Stimulated activated CD8-positive, alpha-beta memory T cell treated with anti-CD3 and anti-CD28 coated beads, Interleukin-7, amount 100 ng/mL, for 4 hours (primary cell): ENCODE measurements at regions not wholly inside any gene's neighbourhood (a gene's known extent, or its start where the extent isn't known, plus 50 kb on each side); places are given as distances from the start of the nearest gene placed in this dataset.
"Not testable (repeated sequence)": the region's sequence is repeated elsewhere in the genome, so short reads cannot be mapped to it uniquely, and the experiment has no call there.

Experiments
- DNase-seq, 2 donors: peaks; one replicate each; pipeline ENCODE4 v3.0.0-alpha.2; 2020; ENCODE audit warnings: low read depth in 2 of 2

DNA sequence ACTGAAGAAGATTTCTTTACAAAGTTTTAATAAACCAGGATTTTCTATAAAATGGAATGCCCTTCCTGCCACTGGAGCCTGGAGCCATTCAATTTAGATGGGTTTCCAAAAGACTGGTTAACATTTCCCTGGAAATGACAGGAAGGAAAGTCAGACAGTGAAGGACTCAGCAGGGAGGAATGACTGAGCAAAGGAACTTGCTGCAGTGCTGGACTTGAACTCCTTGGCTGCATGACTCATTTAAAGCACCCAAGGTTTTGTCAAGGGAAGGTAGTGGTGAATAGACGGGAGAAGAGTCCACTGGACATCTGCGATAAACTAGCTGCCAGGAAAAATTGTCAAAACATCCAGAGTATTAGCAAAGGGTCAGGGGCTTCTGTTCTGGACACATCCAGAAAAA, 163.8 kb upstream of the SLC28A3 start:
- no peak for DNase-seq

DNA sequence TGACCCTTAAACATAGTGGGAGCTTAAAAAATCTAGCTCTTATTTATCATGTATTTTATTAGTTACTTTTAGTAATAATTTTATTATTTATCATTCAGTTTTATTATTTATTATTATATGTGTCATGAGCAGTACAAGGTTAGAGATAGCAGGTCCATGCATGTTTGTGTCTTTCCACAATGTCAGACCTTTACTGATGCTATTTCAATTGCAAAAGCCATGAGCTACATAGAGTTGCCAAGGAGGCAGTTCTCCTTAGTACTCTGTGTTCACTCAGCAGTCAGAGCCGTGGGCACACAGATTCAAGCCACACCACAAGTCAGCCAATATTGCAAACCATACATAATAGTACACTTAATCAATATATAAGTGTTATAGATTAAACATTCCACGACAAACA, 157.9 kb upstream of the NTRK2 start:
- no peak for DNase-seq

DNA sequence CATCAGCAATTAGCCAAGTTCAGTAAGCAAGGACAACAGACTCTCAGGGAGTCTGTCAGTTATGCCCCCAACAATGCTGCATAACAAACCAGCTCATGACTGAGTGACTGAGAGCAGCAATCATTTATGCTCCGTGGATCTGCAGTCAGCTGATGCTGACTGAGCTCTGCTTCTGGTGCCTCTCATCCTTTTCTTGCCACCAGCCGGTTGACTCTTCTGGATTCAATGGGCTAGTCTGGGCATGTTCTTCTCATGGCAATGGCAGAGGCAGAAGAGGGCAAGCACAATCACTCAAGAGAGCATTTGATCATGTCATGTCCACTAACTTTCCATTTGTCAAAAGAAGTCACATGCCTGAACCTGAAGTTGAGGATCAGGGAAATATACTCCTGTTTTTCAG, 157.0 kb upstream of the NTRK2 start:
- no peak for DNase-seq

DNA sequence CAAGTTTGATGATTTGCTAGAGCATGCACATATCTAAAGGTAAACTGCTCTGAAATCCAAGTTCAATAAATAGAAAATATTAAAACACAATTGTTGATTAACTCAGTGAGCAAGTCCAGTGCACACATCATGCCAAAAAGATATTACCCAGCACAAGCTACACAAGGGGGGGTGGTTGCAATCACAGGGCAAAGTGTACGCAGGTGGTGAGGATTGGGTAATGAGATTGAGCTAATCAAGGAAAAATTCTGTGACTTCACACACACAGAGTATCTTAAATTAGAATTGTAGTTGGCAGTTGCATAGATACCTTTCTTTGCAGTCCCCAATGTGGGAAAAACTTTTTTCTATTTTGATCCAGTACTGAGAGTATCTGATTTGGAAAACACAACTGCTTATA, 156.1 kb upstream of the NTRK2 start:
- DNase-seq = no peak

DNA sequence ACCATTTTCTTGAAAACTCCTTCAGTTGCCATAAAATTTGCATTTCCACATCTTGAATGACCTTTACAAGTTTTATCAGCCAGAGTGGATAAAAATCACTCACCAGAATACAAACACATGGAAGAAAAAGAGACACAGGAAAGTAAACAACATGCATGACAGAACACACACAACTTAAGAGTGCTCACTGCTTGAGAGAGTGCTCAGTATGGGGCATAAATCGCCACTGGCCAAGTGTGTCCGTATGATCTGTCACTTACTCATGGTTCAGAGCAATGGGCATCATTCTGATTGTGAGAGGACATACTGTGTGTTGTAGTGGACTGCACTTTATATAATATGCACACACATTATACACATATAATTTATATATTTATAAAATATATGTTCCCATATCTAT, 155.6 kb upstream of the NTRK2 start:
- no peak for DNase-seq

DNA sequence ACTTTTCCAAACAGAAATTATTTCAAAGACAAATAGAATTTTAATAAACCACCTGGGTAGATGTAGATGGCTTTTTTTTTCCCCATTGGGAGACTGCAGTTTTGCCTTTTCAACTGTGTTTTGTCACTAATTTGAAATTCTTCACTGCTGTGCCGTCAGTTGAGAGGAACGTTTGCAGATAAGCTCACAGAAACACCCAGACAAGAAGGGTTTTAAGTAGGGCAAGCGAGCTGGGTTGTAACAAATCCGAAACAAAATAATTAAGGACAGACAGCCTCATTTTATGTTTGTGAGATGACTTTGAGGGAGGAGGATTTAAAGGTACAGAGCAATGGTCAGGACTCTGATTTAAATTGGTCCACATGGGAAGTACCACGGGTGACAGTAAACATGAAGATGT, 155.1 kb upstream of the NTRK2 start:
- DNase-seq = no peak

DNA sequence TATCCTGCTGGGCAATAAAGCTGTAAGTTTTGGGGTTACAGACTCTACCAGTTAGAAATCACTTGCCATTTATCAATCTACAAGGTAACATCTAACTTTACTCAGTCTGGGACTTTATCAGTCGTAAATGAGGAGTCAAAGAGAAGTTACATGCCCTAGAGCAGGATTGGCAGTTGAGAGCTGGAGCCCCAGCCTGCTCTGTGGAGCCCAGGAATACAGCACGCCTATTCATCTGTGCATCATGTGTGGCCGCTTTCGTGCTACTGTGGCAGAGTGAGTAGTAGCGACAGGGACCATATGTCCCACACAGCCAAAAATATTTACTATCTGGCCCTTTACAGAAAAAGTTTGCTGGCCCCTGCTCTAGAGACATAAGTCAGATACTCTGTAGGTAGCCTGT, 152.5 kb upstream of the NTRK2 start:
- no peak for DNase-seq

DNA sequence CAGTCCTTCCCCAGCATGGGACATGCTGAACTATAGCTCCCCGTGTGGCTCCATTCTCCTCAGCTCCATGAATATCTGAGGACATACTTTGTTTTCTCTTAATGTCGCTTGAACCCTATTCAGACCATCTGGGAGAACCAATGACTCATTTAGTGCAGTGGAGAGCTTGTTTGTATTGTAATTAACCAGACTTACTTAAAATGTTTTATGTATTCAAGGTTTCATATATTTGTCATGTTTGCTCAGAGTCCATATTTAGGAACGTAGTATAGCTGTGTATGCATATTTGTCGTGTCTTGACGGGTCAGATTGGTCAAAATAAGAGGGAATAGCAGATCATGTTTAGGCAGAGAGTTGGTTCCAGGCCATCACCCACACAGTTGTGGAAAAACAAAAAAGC, 150.1 kb upstream of the NTRK2 start:
- no peak for DNase-seq

DNA sequence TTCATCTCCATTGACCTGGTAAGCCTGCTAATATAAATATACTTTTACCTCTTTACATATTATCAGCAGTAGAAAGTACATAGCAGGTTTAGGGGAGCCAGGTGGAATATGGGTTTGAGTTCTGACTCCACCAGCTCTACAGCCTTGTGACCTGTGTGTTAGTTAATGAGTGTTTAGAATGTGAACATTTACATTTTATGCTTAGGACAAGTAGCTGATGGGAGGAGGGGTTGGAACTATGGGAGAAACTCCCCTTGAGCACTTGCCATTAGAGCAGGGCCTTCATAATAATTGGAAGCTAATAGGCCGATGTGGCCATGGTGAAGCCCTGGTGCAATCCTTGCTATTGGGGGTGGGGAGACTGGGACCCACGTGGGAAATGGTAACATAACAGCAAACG, 148.3 kb upstream of the NTRK2 start:
- DNase-seq = no peak

DNA sequence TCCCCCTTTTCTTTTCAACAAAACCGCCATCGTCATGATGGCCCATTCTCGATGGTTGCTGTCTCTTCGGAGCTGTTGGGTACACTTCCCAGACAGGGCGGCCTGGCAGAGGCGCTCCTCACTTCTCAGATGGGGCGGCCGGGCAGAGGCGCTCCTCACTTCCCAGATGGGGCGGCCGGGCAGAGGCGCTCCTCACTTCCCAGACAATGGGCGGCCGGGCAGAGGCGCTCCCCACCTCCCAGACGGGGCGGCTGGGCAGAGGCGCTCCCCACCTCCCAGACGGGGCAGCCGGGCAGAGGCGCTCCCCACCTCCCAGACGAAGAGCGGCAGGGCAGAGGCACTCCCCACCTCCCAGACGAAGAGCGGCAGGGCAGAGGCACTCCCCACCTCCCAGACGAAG, 143.3 kb upstream of the NTRK2 start:
- DNase-seq = not testable (repeated sequence)

DNA sequence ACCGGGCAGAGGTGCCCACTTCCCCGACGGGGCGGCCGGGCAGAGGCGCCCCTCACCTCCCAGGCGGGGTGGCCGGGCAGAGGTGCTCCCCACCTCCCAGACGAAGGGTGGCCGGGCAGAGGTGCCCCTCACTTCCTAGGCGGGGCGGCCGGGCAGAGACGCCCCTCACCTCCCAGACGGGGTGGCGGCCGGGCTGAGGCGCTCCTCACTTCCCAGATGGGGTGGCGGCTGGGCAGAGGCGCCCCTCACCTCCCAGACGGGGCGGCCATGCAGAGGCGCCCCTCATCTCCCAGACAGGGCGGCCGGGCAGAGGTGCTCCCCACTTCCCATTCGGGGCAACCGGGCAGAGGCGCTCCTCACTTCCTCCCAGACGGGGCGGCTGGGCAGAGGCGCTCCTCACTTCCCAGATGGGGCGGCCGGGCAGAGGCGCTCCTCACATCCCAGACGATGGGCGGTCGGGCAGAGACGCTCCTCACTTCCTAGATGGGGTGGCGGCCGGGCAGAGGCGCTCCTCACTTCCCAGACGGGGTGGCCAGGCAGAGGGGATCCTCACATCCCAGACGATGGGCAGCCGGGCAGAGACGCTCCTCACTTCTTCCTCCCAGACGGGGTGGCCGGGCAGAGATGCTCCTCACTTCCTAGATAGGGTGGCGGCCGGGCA, 142.3 kb upstream of the NTRK2 start:
- DNase-seq = not testable (repeated sequence)

DNA sequence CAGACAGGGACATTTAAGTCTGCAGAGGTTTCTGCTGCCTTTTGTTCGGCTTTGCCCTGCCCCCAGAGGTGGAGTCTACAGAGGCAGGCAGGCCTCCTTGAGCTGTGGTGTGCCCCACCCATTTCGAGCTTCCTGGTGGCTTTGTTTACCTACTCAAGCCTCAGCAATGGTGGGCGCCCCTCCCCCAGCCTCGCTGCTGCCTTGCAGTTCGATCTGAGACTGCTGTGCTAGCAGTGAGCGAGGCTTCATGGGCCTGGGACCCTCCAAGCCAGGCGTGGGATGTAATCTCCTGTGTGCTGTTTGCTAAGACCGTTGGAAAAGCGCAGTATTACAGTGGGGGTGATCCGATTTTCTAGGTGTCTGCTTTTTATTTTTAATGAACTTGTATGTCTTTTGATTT, 133.6 kb upstream of the NTRK2 start:
- not testable (repeated sequence) for DNase-seq

DNA sequence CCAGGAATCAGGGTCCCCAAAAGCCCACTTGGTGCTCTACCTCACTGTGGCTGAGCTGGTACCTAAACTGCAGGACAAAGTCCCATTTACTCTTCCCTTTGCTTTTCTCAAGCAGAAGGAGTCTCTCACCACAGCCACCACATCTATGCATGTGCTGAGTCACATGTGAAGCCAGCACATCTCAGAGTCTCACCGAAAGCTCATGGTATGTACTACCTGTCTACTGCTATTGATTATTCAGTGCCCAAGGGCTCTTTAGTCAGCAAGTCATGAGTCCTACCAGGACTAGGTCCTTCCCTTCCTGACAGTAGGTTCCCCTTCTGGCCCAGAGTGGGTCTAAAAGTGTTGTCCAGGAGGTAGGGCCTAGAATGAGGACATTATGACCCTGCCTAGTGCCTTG, 130.7 kb upstream of the NTRK2 start:
- no peak for DNase-seq

DNA sequence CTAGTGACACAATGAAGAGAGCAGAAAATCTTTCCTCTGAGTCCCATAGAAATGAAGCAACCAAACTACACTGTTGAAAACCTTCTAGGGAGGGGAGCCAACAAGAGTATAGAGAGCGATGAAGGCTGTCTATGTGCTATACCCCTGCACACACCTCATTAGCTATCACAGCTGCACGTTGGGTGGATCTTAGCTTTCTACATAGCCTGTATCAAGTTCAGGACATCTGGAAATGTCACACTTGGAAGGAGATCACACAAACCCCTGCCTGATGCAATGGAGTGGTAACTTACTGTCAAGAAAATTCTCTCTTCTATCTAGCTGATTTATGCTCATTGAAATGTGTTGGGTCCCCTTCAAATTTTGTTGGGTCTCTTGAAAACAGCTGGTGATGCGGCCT, 127.0 kb upstream of the NTRK2 start:
- DNase-seq = no peak

DNA sequence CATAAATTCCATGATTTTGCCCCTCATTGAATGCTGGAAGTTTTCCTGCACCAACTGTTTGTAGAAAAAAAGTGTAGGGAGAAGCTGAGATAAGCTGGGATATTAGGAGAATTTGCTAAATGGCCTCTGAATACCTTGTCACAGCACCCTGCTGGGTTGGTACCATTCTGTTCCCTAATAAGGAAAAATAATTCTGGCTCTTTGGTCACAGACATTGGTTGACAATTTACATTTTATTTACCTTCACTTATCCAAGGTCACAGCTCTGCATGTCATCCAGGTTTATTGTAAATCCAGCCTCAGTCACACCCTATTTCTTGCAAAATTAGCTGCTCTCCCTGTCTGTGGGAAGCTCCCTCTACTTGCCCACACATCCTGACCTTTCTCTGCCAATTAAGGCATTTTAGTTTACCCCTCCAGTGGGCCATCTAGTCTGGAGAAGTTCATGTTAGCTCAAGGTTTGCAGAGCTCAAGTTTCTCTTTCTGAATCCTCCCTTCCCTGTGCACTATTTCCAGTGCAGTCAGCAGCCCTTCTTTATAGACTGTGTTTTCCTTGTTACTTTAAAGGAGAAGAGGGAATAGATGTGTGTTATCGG, 115.4 kb upstream of the NTRK2 start:
- DNase-seq = no peak

DNA sequence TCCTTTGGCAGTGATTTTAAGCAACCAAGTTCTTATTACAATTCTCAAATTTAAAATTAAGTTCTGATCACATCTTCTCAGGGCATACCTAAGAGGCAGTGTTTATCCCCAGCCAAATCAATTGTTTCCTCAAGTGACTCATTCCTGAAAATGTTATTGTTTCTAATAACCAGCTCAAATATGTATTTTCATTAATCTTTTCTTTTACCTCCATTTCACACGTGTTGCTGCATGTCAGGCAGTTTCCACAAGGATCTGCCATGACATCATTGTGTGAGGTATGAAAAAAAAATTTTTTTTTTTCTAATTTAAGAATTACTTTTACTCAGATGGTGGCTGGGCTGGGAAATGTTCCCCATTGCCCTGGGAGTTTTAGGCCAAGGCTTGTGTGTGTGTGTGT, 113.0 kb upstream of the NTRK2 start:
- no peak for DNase-seq

DNA sequence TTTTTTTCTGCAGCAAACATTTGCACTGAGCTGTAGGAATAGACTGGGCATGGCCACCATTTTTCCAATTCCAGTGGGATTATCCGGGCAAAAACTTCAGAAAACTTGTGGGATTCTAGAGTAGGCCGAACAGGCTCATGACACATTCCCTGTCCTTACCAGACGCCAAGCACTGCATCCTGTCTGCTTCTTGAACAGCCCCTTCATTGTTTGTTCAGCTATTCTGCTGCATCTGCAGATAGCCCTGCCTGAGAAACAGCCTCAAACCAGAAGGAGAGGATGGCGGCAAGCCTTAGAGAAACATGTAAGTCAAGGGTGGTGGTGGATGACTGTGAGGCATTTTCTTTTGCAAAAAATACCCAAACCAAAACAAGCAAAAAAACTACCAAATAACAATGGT, 111.8 kb upstream of the NTRK2 start:
- DNase-seq = no peak

DNA sequence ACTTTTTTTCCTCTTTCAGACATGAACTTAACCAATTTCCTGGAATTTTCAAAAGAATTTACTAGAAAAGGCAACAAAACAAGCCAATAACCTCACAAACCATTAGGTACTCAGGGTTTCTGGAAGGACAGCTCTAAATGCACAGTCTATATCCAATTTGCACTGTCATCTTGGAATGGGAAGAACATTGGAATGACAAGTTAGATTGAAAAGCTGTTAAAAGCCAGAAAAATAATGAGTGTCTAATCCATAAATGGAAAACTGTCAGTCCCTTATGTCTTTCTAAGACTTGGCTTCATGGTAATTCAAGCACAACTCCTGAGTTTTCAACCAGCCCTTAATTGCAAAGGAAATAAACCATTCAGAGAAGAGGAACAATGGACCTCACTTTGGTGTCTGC, 105.8 kb upstream of the NTRK2 start:
- DNase-seq = no peak

DNA sequence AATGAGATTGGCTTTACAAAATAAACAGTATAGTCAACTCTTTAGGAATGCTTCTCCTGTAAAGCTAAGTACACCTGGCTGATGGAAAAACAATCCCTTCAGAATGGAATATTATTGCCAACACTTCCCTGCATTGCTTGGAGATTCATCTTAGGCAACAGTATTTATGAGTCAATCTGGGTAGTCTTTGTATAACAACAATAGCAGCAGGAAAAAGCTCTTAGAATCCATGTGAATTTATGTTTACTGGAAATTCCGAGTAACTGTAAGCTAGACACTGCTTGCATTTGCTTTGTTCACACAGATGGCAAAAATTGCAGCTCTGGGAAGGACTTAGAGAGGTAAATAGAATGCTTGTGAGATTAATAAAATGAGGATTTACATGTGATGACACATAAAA, 101.7 kb upstream of the NTRK2 start:
- no peak for DNase-seq

DNA sequence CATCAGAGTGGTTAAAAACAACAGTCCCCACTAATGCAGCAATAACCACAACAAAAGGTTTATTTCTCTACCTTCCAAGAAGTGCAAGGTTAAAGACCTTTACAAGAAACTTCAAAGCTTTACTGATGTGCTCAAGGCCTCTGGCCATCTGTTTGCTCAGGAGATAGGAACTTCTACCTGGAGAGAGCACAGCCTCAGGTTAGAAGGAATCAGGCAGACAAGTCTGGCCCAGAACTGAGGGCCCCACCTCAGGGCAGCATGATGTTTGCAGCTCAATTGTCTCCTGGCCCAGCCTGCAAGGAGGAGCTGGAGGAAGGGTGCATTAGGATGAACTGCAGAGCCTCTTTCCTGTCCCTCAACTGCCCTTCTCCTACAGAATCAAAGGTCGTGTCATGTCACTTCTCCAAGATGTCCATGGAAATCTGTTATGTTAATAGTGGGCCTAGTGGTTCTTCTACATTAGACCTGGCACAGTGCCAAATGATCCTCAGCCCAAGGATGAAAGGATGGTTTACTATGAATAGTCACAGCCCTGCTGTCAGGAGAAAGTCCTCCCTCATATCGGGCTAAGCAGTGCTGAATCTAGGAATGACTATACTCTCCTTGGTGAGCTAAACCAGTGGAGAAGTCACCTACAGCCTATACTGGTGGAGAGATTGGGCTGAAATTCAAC, 98.9 kb upstream of the NTRK2 start:
- DNase-seq = no peak

DNA sequence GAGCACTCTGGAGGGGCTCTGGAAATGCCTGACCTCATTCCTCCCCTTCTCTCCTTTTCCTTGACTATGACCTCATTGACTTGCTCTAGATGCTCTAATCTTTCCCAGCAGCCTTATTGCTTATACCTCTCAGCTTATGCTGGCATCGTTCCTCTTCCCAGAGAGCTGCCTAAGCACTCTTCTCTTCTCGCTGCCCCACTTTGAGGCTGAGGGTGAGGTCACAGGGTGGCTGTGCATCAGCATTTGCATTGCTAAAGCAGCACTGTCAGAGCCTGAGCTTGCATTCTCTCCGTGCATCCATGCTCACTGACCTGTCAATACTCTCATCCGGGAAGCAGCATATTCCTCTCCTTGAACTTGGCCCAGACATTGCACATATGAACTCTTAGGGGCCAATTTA, 96.4 kb upstream of the NTRK2 start:
- no peak for DNase-seq

DNA sequence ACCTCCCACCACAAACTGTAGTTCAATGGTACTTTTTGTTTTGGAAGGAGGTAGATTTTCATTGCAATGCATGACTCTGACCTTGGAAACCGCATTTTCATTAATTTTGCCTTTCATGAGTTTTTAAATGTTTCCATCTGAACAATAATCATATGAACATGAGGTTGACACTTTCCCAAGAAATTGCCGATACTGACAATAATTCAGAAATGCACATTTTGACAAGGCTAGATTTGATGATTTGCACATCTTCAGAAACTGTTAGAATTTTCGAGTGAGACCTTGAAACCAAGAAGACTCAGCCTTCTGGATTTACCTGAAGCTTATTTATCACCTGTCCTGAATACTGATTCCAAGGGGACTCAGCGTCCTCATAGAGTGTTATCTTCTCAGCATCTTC, 93.8 kb upstream of the NTRK2 start:
- no peak for DNase-seq

DNA sequence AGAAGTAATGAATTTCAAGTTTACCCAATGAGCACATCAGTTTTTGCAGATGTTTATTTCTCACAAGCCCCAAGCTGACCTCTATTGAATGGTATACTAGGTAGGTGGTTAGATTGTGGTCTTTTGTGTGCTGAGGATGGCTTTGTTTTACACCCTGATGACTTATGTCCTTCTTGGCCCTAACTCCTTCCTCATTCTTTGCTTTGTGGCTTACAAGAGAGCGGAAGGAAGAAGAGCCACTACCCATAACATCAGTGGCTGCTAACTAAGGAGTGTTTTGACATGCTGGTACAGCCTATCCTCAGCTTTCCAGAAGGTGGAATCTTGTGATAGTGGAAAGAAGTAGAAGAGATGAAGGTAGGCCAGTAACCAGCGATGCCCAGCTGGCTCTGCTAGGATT, 85.7 kb upstream of the NTRK2 start:
- no peak for DNase-seq

DNA sequence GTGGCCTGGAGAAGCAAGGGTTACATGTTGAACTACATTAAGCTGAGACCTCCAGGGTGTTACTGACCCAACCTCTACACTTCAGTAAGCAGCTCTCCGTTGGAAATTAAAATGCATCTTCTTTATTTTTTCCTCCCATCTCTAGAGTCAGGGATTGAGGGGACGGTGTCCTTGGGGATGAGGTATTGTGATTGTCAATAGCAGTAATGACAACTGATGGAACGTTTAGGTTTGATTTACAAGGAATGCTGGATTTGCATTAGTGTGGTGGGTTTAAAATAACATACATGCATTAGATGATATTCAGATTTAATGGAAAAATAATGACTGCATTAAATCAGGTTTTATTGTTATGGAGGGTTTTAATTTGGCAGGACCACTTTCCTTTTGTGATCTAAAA, 82.9 kb upstream of the NTRK2 start:
- no peak for DNase-seq
